HFFc6 (cell line): ENCODE measurements at regions not wholly inside any gene's neighbourhood (a gene's known extent, or its start where the extent isn't known, plus 50 kb on each side); places are given as distances from the start of the nearest gene placed in this dataset.

Experiments used
- DNase-seq: peaks from one replicate; pipeline ENCODE4 v3.0.0-alpha.2; 2018
- H3K27ac Mint-ChIP-seq: 2 replicates; pipeline ENCODE4 v1.8.0; 2020; ENCODE audit warnings: mild to moderate bottlenecking, mixed read lengths
- H3K27me3 Mint-ChIP-seq: 2 replicates; pipeline ENCODE4 v1.8.0; 2021; ENCODE audit warnings: mild to moderate bottlenecking, moderate library complexity, mixed read lengths; ENCODE audit not compliant: insufficient read depth
- H3K36me3 Mint-ChIP-seq: 2 replicates; pipeline ENCODE4 v1.8.0; 2021; ENCODE audit warnings: low read depth, mixed read lengths
- H3K4me1 Mint-ChIP-seq: 2 replicates; pipeline ENCODE4 v1.8.0; 2020; ENCODE audit warnings: low read depth, mixed read lengths
- H3K4me3 Mint-ChIP-seq: 2 replicates; pipeline ENCODE4 v1.8.0; 2020; ENCODE audit warnings: mild to moderate bottlenecking, moderate library complexity, mixed read lengths
- H3K9me3 Mint-ChIP-seq: 2 replicates; pipeline ENCODE4 v1.8.0; 2020; ENCODE audit warnings: mild to moderate bottlenecking, mixed read lengths
- CTCF ChIP-seq: fragments of 200-600 bp; sonication (generic); IDR thresholded peaks from 2 replicates; pipeline ENCODE4 v1.5.0; 2021; ENCODE audit warnings: antibody characterized with exemption, mild to moderate bottlenecking

GRCh38 chr4:63757929-63758328 is 651.3 kb downstream of the TECRL start:
- peaks cover 19% of the 10 kb centered on the region for H3K9me3 Mint-ChIP-seq
- no peak overlapping the region for H3K27ac Mint-ChIP-seq
- no peak for TF ChIP-seq CTCF
- H3K27me3 Mint-ChIP-seq = no peaks in the 10 kb centered on the region
- no peak overlapping the region for H3K4me3 Mint-ChIP-seq
- no peaks in the 10 kb centered on the region for H3K4me1 Mint-ChIP-seq
- DNase-seq = no peak
- no peaks in the 10 kb centered on the region; the same call in 1 of the 2 replicates for H3K36me3 Mint-ChIP-seq

- no peak for TF ChIP-seq CTCF
- no peak for DNase-seq
- H3K36me3 Mint-ChIP-seq = no peaks in the 10 kb centered on the region
- peaks cover 21% of the 10 kb centered on the region for H3K9me3 Mint-ChIP-seq
- no peaks in the 10 kb centered on the region for H3K27me3 Mint-ChIP-seq
- no peak overlapping the region for H3K4me3 Mint-ChIP-seq
- H3K27ac Mint-ChIP-seq = no peak overlapping the region
- H3K4me1 Mint-ChIP-seq = no peaks in the 10 kb centered on the region
Measured at GRCh38 chr4:63742882-63743281, 666.4 kb downstream of the TECRL start.

GRCh38 chr4:63729519-63729918 is 679.7 kb downstream of the TECRL start:
- Mint-ChIP-seq H3K4me1 (no peaks in the 10 kb centered on the region), H3K27ac (no peak overlapping the region), H3K36me3 (peaks cover 4% of the 10 kb centered on the region; the same call in 1 of the 2 replicates), H3K4me3 (no peak overlapping the region), H3K9me3 (peaks cover 30% of the 10 kb centered on the region), H3K27me3 (no peaks in the 10 kb centered on the region; the same call in 1 of the 2 replicates)
- no peak for DNase-seq
- no peak for TF ChIP-seq CTCF

GRCh38 chr4:63728480-63729177 is 680.6 kb downstream of the TECRL start:
- peaks cover 30% of the 10 kb centered on the region for H3K9me3 Mint-ChIP-seq
- H3K36me3 Mint-ChIP-seq = peaks cover 4% of the 10 kb centered on the region; the same call in 1 of the 2 replicates
- H3K27ac Mint-ChIP-seq = no peak overlapping the region
- no peak for DNase-seq
- no peak for TF ChIP-seq CTCF
- no peak overlapping the region for H3K4me3 Mint-ChIP-seq
- no peaks in the 10 kb centered on the region for H3K4me1 Mint-ChIP-seq
- no peaks in the 10 kb centered on the region; the same call in 1 of the 2 replicates for H3K27me3 Mint-ChIP-seq

- H3K36me3 Mint-ChIP-seq = no peaks in the 10 kb centered on the region
- no peaks in the 10 kb centered on the region for H3K27me3 Mint-ChIP-seq
- TF ChIP-seq CTCF = peak; percentile 33; the same call in 1 of the 2 replicates
- H3K9me3 Mint-ChIP-seq = peaks cover 43% of the 10 kb centered on the region
- H3K4me1 Mint-ChIP-seq = no peaks in the 10 kb centered on the region
- no peak for DNase-seq
- no peak overlapping the region for H3K27ac Mint-ChIP-seq
- no peak overlapping the region for H3K4me3 Mint-ChIP-seq
Measured at GRCh38 chr4:63717384-63717783, 691.9 kb downstream of the TECRL start.
